Activated CD8-positive, alpha-beta T cell treated with anti-CD3 and anti-CD28 coated beads for 36 hours (primary cell): ENCODE measurements at regions not wholly inside any gene's neighbourhood (a gene's known extent, or its start where the extent isn't known, plus 50 kb on each side); places are given as distances from the start of the nearest gene placed in this dataset.

Experiments
- ATAC-seq: fragments of 200-7000 bp; cut with Tn5 transposase; one replicate; pipeline ENCODE4 v1.10.0; 2021; ENCODE audit warnings: mild to moderate bottlenecking, moderate library complexity
- CTCF ChIA-PET: fragments of 350-600 bp; sonication (Branson Sonifier 250); formaldehyde crosslinking; loops from one replicate; lab custom pipeline; 2021; ENCODE audit warnings: antibody characterized with exemption; lab: Charles Lee
- POLR2A ChIA-PET: fragments of 350-600 bp; sonication (Branson Sonifier 250); formaldehyde crosslinking; loops from one replicate; lab custom pipeline; 2021; ENCODE audit warnings: antibody characterized with exemption; lab: Charles Lee
- DNase-seq: peaks from one replicate; pipeline ENCODE4 v3.0.0-alpha.2; 2020
- H3K27ac Mint-ChIP-seq: one replicate; pipeline ENCODE4 v1.8.0; 2021; ENCODE audit warnings: mild to moderate bottlenecking, mixed read lengths
- H3K27me3 Mint-ChIP-seq: one replicate; pipeline ENCODE4 v1.8.0; 2021; ENCODE audit warnings: mixed read lengths
- H3K36me3 Mint-ChIP-seq: one replicate; pipeline ENCODE4 v1.8.0; 2021; ENCODE audit warnings: low read depth, mixed read lengths
- H3K4me1 Mint-ChIP-seq: one replicate; pipeline ENCODE4 v1.8.0; 2021; ENCODE audit warnings: low read depth, mixed read lengths
- H3K4me3 Mint-ChIP-seq: one replicate; pipeline ENCODE4 v1.8.0; 2021; ENCODE audit warnings: mild to moderate bottlenecking, moderate library complexity, mixed read lengths
- H3K9me3 Mint-ChIP-seq: one replicate; pipeline ENCODE4 v1.8.0; 2021; ENCODE audit warnings: mixed read lengths
- intact Hi-C: fragments of 100-400 bp; cut with micrococcal nuclease; formaldehyde crosslinking; loops from one replicate; pipeline ENCODE4 v1.10.0; 2022
- TF ChIP-seq, protein P1 (sequence below): fragments of 200-600 bp; IDR thresholded peaks from one replicate; pipeline ENCODE4 v1.8.0; 2022; ENCODE audit warnings: antibody characterized with exemption, mild to moderate bottlenecking

DNA sequence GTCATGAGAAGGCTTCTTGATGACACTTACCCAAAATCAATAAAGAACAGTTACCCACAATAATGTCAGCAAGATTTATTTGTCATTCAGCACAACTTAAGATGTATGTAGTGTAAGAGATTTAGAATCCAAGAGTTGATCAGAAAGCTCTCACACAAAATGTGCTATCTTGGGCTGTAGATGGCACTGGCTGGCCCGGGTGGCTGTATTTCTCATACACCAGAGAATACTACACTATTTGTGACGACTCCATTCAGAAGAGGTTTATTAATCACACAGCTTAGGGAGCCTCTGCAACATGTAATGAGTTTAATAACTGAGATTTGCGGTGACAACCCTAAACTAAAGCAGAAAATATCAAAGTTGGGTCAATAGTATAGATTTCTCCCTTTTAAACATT lies 530.4 kb upstream of the KLHL29 start:
- Mint-ChIP-seq H3K9me3 (peaks cover 3% of the 10 kb centered on the region), H3K4me3 (no peak overlapping the region), H3K27ac (no peak overlapping the region), H3K36me3 (no peaks in the 10 kb centered on the region), H3K27me3 (peaks cover 1% of the 10 kb centered on the region), H3K4me1 (no peaks in the 10 kb centered on the region)
- intact Hi-C loops, result no loop called here
- ChIA-PET POLR2A (no interaction called here), CTCF (no interaction called here)
- no peak for DNase-seq
- ATAC-seq, result no peak
- TF ChIP-seq, protein P1, sequence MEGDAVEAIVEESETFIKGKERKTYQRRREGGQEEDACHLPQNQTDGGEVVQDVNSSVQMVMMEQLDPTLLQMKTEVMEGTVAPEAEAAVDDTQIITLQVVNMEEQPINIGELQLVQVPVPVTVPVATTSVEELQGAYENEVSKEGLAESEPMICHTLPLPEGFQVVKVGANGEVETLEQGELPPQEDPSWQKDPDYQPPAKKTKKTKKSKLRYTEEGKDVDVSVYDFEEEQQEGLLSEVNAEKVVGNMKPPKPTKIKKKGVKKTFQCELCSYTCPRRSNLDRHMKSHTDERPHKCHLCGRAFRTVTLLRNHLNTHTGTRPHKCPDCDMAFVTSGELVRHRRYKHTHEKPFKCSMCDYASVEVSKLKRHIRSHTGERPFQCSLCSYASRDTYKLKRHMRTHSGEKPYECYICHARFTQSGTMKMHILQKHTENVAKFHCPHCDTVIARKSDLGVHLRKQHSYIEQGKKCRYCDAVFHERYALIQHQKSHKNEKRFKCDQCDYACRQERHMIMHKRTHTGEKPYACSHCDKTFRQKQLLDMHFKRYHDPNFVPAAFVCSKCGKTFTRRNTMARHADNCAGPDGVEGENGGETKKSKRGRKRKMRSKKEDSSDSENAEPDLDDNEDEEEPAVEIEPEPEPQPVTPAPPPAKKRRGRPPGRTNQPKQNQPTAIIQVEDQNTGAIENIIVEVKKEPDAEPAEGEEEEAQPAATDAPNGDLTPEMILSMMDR, result no peak

DNA sequence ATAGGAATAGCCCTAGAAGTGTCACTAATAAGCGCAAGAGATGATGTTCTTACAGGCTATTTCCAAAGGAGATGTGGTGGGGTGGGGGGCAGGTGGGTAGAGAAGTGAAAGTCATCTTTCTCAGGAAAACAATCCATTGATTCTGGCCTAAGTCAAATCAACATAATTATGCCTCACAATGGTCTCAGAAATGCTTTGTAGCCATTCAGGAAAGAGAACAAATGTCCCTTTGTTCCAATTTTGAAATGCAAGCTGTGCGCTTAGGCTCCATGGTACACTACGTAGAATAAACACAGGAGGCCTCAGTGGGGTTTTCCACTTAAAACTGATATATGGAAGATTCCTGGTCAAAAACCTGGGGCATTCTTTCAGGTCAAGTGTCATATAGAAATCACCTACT lies 529.9 kb upstream of the KLHL29 start:
- TF ChIP-seq, protein P1, result no peak
- ChIA-PET CTCF (no interaction called here), POLR2A (no interaction called here)
- intact Hi-C loops, result no loop called here
- ATAC-seq, result no peak
- Mint-ChIP-seq H3K27me3 (peaks cover 1% of the 10 kb centered on the region), H3K4me3 (no peak overlapping the region), H3K9me3 (peaks cover 3% of the 10 kb centered on the region), H3K27ac (no peak overlapping the region), H3K4me1 (no peaks in the 10 kb centered on the region), H3K36me3 (no peaks in the 10 kb centered on the region)
- DNase-seq, result no peak

- DNase-seq, result no peak
- POLR2A ChIA-PET, result no interaction called here
- CTCF ChIA-PET, result no interaction called here
- peaks cover 5% of the 10 kb centered on the region for H3K9me3 Mint-ChIP-seq
- no peak overlapping the region for H3K4me3 Mint-ChIP-seq
- TF ChIP-seq, protein P1, result no peak
- intact Hi-C loops, result no loop called here
- peaks cover 1% of the 10 kb centered on the region for H3K27me3 Mint-ChIP-seq
- no peak overlapping the region for H3K27ac Mint-ChIP-seq
- ATAC-seq, result no peak
- no peaks in the 10 kb centered on the region for H3K36me3 Mint-ChIP-seq
- H3K4me1 Mint-ChIP-seq, result no peaks in the 10 kb centered on the region
These were observed 529.2 kb upstream of the KLHL29 start for GRCh38 chr2:22855761-22856184.

DNA sequence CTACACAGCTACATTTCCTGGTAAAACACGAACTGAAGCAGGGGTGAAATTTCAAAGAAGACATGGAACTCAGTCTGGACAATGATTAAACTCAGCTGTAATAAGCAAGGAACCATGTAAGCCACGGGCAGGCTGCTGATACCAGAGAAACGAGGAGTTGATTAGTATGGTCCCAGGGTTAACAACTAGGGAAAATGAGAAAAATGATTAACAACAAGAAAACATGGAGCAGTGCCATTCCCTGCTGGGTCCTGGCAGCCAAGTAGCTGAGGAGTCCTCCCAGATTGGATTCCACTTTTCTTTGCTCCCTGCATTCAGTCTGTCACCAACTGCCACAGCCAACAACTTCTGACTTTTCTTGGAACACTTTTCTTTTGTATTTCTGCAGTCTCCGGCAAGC lies 517.0 kb upstream of the KLHL29 start:
- ChIA-PET CTCF (no interaction called here), POLR2A (no interaction called here)
- no peak for DNase-seq
- Mint-ChIP-seq H3K36me3 (no peaks in the 10 kb centered on the region), H3K4me3 (no peak overlapping the region), H3K4me1 (no peaks in the 10 kb centered on the region), H3K27ac (no peak overlapping the region), H3K27me3 (no peaks in the 10 kb centered on the region), H3K9me3 (no peaks in the 10 kb centered on the region)
- ATAC-seq, result no peak
- TF ChIP-seq, protein P1, result no peak
- intact Hi-C loops, result no loop called here

- no peaks in the 10 kb centered on the region for H3K27me3 Mint-ChIP-seq
- no peak for ATAC-seq
- ChIA-PET POLR2A (no interaction called here), CTCF (no interaction called here)
- H3K36me3 Mint-ChIP-seq, result no peaks in the 10 kb centered on the region
- TF ChIP-seq, protein P1, result no peak
- no peaks in the 10 kb centered on the region for H3K4me1 Mint-ChIP-seq
- H3K27ac Mint-ChIP-seq, result no peak overlapping the region
- H3K9me3 Mint-ChIP-seq, result peaks cover 2% of the 10 kb centered on the region
- no peak for DNase-seq
- intact Hi-C loops, result no loop called here
- no peak overlapping the region for H3K4me3 Mint-ChIP-seq
These were observed 506.9 kb upstream of the KLHL29 start for GRCh38 chr2:22878121-22878520.
